CD4-positive, alpha-beta T cell (primary cell): ENCODE measurements at regions not wholly inside any gene's neighbourhood (a gene's known extent, or its start where the extent isn't known, plus 50 kb on each side); places are given as distances from the start of the nearest gene placed in this dataset.

Experiments
- ATAC-seq: fragments of 200-7000 bp; cut with Tn5 transposase; one replicate; pipeline ENCODE4 v1.10.0; 2022; ENCODE audit warnings: mild to moderate bottlenecking; ENCODE audit not compliant: poor library complexity
- CTCF ChIA-PET: fragments of 350-600 bp; sonication (Branson Sonifier 250); formaldehyde crosslinking; loops from one replicate; lab custom pipeline; 2021; ENCODE audit warnings: antibody characterized with exemption, inconsistent platforms; lab: Charles Lee
- POLR2A ChIA-PET: fragments of 350-600 bp; sonication (Branson Sonifier 250); formaldehyde crosslinking; loops from one replicate; lab custom pipeline; 2021; ENCODE audit warnings: antibody characterized with exemption, inconsistent platforms; lab: Charles Lee
- DNase-seq, 14 experiments: peaks; one replicate each; pipeline ENCODE4 v3.0.0-alpha.2; 2013 to 2020; ENCODE audit warnings: mixed read lengths in 2 of 14
- H3K27ac ChIP-seq, 2 donors: one replicate each; pipeline versions ENCODE4 v1.5.1 to v1.7.0; 2013; ENCODE audit warnings: low read length in 2 of 2, low read depth in 1 of 2, mild to moderate bottlenecking in 1 of 2
- H3K27me3 ChIP-seq, 2 experiments: 1 replicate in 1 of 2; 2 replicates in 1 of 2; pipeline versions ENCODE4 v1.6.1 to v1.7.0; 2013; ENCODE audit warnings: low read length in 2 of 2, control low read depth in 1 of 2, mild to moderate bottlenecking in 1 of 2, moderate library complexity in 1 of 2; ENCODE audit not compliant: insufficient read depth in 2 of 2, control insufficient read depth in 1 of 2
- H3K36me3 ChIP-seq: one replicate; pipeline ENCODE4 v1.6.1; 2013; ENCODE audit warnings: low read length, control low read depth; ENCODE audit not compliant: insufficient read depth
- H3K4me1 ChIP-seq: one replicate; pipeline ENCODE4 v1.6.1; 2013; ENCODE audit warnings: low read length, control low read depth; ENCODE audit not compliant: insufficient read depth
- H3K4me3 ChIP-seq: one replicate; pipeline ENCODE4 v1.5.1; 2013; ENCODE audit warnings: mild to moderate bottlenecking, low read length, moderate library complexity
- H3K9me3 ChIP-seq, 2 experiments: 1 replicate in 1 of 2; 2 replicates in 1 of 2; pipeline versions ENCODE4 v1.6.1 to v1.7.0; 2013; ENCODE audit warnings: low read length in 2 of 2, mild to moderate bottlenecking in 2 of 2, control low read depth in 1 of 2, moderate library complexity in 1 of 2; ENCODE audit not compliant: control insufficient read depth in 1 of 2, insufficient read depth in 1 of 2
- H3K27ac Mint-ChIP-seq: one replicate; pipeline ENCODE4 v1.8.0; 2020; ENCODE audit warnings: mixed read lengths
- H3K27me3 Mint-ChIP-seq: one replicate; pipeline ENCODE4 v1.8.0; 2021; ENCODE audit warnings: mixed read lengths
- H3K36me3 Mint-ChIP-seq: one replicate; pipeline ENCODE4 v1.8.0; 2021; ENCODE audit warnings: low read depth, mixed read lengths
- H3K4me1 Mint-ChIP-seq: one replicate; pipeline ENCODE4 v1.8.0; 2021; ENCODE audit warnings: low read depth, mixed read lengths
- H3K4me3 Mint-ChIP-seq: one replicate; pipeline ENCODE4 v1.8.0; 2020; ENCODE audit warnings: mild to moderate bottlenecking, mixed read lengths
- H3K9me3 Mint-ChIP-seq: one replicate; pipeline ENCODE4 v1.8.0; 2020; ENCODE audit warnings: mixed read lengths
- intact Hi-C, 2 experiments: fragments of 100-400 bp; cut with DNase I in 1 of 2; cut with micrococcal nuclease in 1 of 2; formaldehyde crosslinking; loops; one replicate each; pipeline versions ENCODE4 v1.15.1 to v1.9.0; 2023 to 2025; cut with DNase I, micrococcal nuclease
- TF ChIP-seq, protein P1 (sequence below): fragments of 200-600 bp; IDR thresholded peaks from one replicate; pipeline ENCODE4 v1.8.0; 2022; ENCODE audit warnings: antibody characterized with exemption, mild to moderate bottlenecking

DNA sequence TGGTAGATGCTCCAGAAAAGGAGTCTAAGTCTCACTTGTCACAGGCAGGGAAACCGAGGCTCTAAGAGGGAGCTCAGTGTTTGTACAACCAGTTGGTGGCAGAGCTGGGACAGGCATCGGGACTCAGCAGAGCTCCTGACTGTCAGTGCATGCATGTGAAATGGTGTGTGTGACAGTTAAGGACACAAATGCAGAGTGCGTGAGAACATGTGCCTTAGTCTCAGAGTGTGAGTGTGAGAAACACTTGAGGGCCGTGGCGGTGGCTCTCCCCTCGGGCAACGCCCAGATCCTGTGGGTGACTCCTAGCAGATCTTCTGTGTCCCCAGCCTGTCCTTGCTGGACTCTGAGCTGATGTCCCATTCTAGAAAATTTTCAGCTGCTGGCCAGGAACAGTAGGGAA, 362.6 kb downstream of the MATN1 start:
- H3K9me3 Mint-ChIP-seq = no peaks in the 10 kb centered on the region
- DNase-seq (no peak), ATAC-seq (no peak)
- intact Hi-C loops = no loop called here
- CTCF ChIA-PET = no interaction called here
- no peak overlapping the region for H3K27ac Mint-ChIP-seq
- POLR2A ChIA-PET = interaction anchor here (0.6 kb wide), 1 partner anchor 9 kb away, joined by 3 read pairs; no protein-coding TSS in a partner anchor
- H3K36me3 Mint-ChIP-seq = no peaks in the 10 kb centered on the region
- no peak overlapping the region for H3K27ac ChIP-seq
- no peaks in the 10 kb centered on the region for H3K36me3 ChIP-seq
- H3K4me1 ChIP-seq = no peaks in the 10 kb centered on the region
- peaks cover 0 to 8% of the 10 kb centered on the region in 2 experiments for H3K27me3 ChIP-seq
- peaks cover 29% of the 10 kb centered on the region for H3K27me3 Mint-ChIP-seq
- H3K4me3 ChIP-seq = no peak overlapping the region
- H3K9me3 ChIP-seq = no peaks in the 10 kb centered on the region
- no peaks in the 10 kb centered on the region for H3K4me1 Mint-ChIP-seq
- no peak overlapping the region for H3K4me3 Mint-ChIP-seq
- TF ChIP-seq, protein P1, sequence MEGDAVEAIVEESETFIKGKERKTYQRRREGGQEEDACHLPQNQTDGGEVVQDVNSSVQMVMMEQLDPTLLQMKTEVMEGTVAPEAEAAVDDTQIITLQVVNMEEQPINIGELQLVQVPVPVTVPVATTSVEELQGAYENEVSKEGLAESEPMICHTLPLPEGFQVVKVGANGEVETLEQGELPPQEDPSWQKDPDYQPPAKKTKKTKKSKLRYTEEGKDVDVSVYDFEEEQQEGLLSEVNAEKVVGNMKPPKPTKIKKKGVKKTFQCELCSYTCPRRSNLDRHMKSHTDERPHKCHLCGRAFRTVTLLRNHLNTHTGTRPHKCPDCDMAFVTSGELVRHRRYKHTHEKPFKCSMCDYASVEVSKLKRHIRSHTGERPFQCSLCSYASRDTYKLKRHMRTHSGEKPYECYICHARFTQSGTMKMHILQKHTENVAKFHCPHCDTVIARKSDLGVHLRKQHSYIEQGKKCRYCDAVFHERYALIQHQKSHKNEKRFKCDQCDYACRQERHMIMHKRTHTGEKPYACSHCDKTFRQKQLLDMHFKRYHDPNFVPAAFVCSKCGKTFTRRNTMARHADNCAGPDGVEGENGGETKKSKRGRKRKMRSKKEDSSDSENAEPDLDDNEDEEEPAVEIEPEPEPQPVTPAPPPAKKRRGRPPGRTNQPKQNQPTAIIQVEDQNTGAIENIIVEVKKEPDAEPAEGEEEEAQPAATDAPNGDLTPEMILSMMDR = no peak

DNA sequence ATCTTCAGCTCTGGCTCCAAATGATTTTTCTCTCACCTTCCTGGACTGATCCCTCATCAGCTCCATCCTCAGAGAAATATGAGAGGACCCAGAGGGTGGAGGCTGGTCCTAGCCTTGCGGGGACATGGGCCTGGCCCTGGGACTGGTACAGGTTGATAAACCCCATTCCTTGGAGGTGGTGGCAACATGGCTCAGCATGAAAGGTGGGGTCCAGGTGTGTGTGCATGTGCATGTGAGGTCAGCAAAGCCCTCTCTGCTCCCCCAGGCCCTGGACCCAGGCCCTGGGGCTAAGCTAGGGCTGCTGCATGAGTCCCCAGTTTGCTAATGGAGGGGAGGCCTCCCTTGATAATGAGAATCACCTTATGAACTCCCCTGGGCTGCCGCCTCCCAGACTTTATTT, 363.1 kb downstream of the MATN1 start:
- no peaks in the 10 kb centered on the region for H3K9me3 Mint-ChIP-seq
- ChIA-PET POLR2A (interaction anchor here (0.6 kb wide), 1 partner anchor 9 kb away, joined by 3 read pairs; no protein-coding TSS in a partner anchor), CTCF (no interaction called here)
- no peak overlapping the region for H3K27ac Mint-ChIP-seq
- peaks cover 31% of the 10 kb centered on the region for H3K27me3 Mint-ChIP-seq
- TF ChIP-seq, protein P1 = no peak
- DNase-seq (no peak), ATAC-seq (no peak)
- H3K4me3 Mint-ChIP-seq = no peak overlapping the region
- H3K27me3 ChIP-seq = peaks cover 0 to 8% of the 10 kb centered on the region in 2 experiments
- H3K27ac ChIP-seq = no peak overlapping the region
- H3K4me3 ChIP-seq = no peak overlapping the region
- intact Hi-C loops = no loop called here
- no peaks in the 10 kb centered on the region for H3K36me3 ChIP-seq
- H3K9me3 ChIP-seq = no peaks in the 10 kb centered on the region
- H3K36me3 Mint-ChIP-seq = no peaks in the 10 kb centered on the region
- no peaks in the 10 kb centered on the region for H3K4me1 ChIP-seq
- no peaks in the 10 kb centered on the region for H3K4me1 Mint-ChIP-seq

DNA sequence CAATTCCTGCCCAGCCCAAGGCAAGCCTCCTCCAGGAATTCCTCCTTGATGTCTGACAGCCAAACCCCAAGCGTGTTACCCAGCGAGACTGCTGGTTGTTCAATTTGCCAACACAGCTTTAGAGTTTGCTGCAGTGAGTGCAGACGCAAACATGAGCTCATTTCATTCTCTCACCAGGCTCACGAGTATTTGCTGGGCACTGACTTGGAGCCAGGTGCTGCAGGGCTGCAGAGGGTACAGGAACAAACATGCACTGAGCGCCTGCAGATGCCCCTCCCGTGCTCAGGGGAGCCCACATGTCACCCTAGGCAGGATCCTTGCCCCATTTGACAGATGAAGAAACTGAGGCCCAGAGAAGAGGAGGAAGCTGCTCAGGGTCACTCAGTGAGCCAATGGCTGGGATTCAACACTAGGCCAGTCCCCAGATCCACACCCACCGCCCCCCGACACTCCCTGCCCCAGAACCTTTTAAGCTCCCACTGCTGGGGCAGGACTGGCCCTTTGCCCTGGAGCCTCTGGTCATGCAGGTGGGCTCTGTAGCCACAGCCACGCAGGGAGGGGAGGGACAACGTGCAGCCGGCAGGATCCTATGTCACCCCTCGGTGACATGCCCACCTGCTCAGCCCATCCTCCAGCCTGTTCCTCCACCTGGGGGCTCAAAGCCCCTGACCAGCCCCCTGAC, 363.7 kb downstream of the MATN1 start:
- Mint-ChIP-seq H3K36me3 (no peaks in the 10 kb centered on the region), H3K4me1 (no peaks in the 10 kb centered on the region), H3K4me3 (no peak overlapping the region), H3K27me3 (peaks cover 32% of the 10 kb centered on the region), H3K27ac (no peak overlapping the region), H3K9me3 (no peaks in the 10 kb centered on the region)
- ChIA-PET POLR2A (no interaction called here), CTCF (no interaction called here)
- ATAC-seq = no peak
- DNase-seq = no peak
- Histone ChIP-seq H3K9me3 (no peaks in the 10 kb centered on the region), H3K27ac (no peak overlapping the region), H3K4me1 (no peaks in the 10 kb centered on the region), H3K27me3 (peaks cover 0 to 8% of the 10 kb centered on the region in 2 experiments), H3K36me3 (no peaks in the 10 kb centered on the region), H3K4me3 (no peak overlapping the region)
- TF ChIP-seq, protein P1 = no peak
- intact Hi-C loops = no loop called here
